ENCODE measurements at regions not wholly inside any gene's neighbourhood (a gene's known extent, or its start where the extent isn't known, plus 50 kb on each side); places are given as distances from the start of the nearest gene placed in this dataset.

DNA sequence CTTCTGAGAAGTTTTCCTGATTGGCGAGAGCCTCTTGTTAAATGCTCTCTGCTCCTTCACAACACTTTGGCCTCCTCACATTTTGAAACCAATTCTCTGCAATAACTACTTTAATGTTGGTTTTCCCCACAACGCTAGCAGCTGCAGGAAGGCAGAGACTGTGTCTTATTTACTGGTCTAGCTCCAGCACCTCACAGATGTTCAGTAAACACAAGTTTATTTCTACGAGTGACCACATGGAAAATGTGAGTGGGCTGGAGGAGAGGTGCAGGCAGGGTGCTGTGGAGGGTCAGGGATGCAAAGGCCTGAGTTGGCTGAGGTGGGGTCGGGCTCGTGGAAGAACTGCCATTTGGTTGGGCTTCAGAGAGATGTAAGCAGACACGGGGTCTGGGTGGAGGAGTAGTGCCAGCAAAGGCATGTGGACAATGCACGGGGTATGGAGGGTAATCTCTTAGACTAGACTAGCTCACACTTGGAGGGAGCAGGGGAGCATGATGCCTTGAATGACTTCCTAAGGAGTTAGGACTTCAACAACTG, 117.4 kb upstream of the RTL1 start:
- Histone ChIP-seq H3K27ac (ENCODE audit: insufficient read depth, low read depth, low read length) (no peak overlapping the region), H3K27me3 (ENCODE audit: control insufficient read depth in 2 of 2, insufficient read depth in 2 of 2, low read length in 2 of 2) (no peaks in the 10 kb centered on the region), H3K4me1 (ENCODE audit: control insufficient read depth, extremely low read depth, insufficient read depth, low read length) (no peaks in the 10 kb centered on the region), H3K36me3 (ENCODE audit: control insufficient read depth in 2 of 2, extremely low read depth in 1 of 2, insufficient read depth in 2 of 2, low read length in 2 of 2) (peaks cover 5 to 17% of the 10 kb centered on the region in 2 experiments), H3K4me3 (replicated peaks in 1 of 3; ENCODE audit: insufficient read depth in 1 of 3, low read depth in 1 of 3, low read length in 3 of 3) (no peak overlapping the region), H3K9me1 (replicated peaks; ENCODE audit: control insufficient read depth, extremely low read depth, insufficient read depth, low read length) (no peaks in the 10 kb centered on the region), H3K9ac (replicated peaks; ENCODE audit: extremely low read depth, insufficient read depth, low read length) (no peak overlapping the region), H3K9me3 (replicated peaks; ENCODE audit: control insufficient read depth, insufficient read depth, low read length) (no peaks in the 10 kb centered on the region), H3K4me2 (ENCODE audit: insufficient read depth, low read length) (no peak overlapping the region), H2AFZ (ENCODE audit: low read depth, low read length) (no peak overlapping the region), H4K20me1 (replicated peaks; ENCODE audit: control insufficient read depth, extremely low read depth, insufficient read depth, low read length) (no peaks in the 10 kb centered on the region), H3K79me2 (ENCODE audit: control insufficient read depth, insufficient read depth, low read length) (no peaks in the 10 kb centered on the region)
- no peak for FAIRE-seq
- dilution Hi-C loops (cut with MboI; ENCODE audit: extremely low pct_ligation_motif_present, low sequenced_read_pairs) (no loop called here), intact Hi-C loops (cut with micrococcal nuclease) (no loop called here)
- CTCF ChIA-PET, result no interaction called here
- BruUV-seq (replicated peaks), result no TSS peak
- POLR2A ChIA-PET, result no interaction called here
- DNase-seq (ENCODE audit: low read depth, low spot score), result no peak
- no peak for TF ChIP-seq JUN (IDR thresholded peaks at IDR 0.05; ENCODE audit: borderline replicate concordance, insufficient read depth, insufficient read length, low read depth)
- TF ChIP-seq GATA2 (IDR thresholded peaks at IDR 0.05; ENCODE audit: insufficient read depth, insufficient read length, low read depth, low read length), result no peak
- TF ChIP-seq, protein P1, sequence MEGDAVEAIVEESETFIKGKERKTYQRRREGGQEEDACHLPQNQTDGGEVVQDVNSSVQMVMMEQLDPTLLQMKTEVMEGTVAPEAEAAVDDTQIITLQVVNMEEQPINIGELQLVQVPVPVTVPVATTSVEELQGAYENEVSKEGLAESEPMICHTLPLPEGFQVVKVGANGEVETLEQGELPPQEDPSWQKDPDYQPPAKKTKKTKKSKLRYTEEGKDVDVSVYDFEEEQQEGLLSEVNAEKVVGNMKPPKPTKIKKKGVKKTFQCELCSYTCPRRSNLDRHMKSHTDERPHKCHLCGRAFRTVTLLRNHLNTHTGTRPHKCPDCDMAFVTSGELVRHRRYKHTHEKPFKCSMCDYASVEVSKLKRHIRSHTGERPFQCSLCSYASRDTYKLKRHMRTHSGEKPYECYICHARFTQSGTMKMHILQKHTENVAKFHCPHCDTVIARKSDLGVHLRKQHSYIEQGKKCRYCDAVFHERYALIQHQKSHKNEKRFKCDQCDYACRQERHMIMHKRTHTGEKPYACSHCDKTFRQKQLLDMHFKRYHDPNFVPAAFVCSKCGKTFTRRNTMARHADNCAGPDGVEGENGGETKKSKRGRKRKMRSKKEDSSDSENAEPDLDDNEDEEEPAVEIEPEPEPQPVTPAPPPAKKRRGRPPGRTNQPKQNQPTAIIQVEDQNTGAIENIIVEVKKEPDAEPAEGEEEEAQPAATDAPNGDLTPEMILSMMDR (IDR thresholded peaks at IDR 0.05; ENCODE audit: extremely low read depth in 1 of 2, insufficient read depth in 1 of 2, low read depth in 1 of 2, low read length in 2 of 2), result no peak
- no peak for TF ChIP-seq POLR2A (IDR thresholded peaks at IDR 0.05; ENCODE audit: low read depth, low read length)
- no peak for TF ChIP-seq EZH2 (IDR thresholded peaks at IDR 0.05; ENCODE audit: borderline replicate concordance, low read depth, low read length, severe bottlenecking)
- no peak for TF ChIP-seq POLR2AphosphoS5 (IDR thresholded peaks at IDR 0.05; ENCODE audit: insufficient read depth, low read depth, low read length)

DNA sequence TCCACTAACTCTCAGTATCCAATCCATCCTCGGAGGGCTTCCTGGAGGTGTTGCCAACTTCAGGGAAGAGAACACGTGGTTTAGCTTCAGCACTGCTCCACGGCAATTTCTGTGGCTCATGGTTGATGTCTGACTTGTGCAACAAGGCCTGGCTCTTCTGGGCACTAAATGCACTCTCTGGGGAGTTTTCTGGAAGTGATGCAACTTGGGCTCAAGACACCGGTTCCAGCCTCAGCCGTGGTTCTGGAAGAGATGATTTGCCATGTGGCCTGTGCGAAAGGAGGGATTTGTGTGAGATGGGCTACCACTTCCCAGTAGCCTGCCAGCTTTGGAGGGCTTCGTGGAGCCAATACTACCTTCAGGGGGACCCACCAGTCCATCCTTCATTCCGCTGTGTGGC, 118.6 kb upstream of the RTL1 start:
- no peak for TF ChIP-seq POLR2AphosphoS5 (IDR thresholded peaks at IDR 0.05; ENCODE audit: insufficient read depth, low read depth, low read length)
- TF ChIP-seq POLR2A (IDR thresholded peaks at IDR 0.05; ENCODE audit: low read depth, low read length), result no peak
- no peak for TF ChIP-seq EZH2 (IDR thresholded peaks at IDR 0.05; ENCODE audit: borderline replicate concordance, low read depth, low read length, severe bottlenecking)
- TF ChIP-seq, protein P1 (IDR thresholded peaks at IDR 0.05; ENCODE audit: extremely low read depth in 1 of 2, insufficient read depth in 1 of 2, low read depth in 1 of 2, low read length in 2 of 2), result no peak
- no peak for TF ChIP-seq MYC (IDR thresholded peaks at IDR 0.05; ENCODE audit: low read depth, low read length)
- TF ChIP-seq JUN (IDR thresholded peaks at IDR 0.05; ENCODE audit: borderline replicate concordance, insufficient read depth, insufficient read length, low read depth), result no peak
- TF ChIP-seq GATA2 (IDR thresholded peaks at IDR 0.05; ENCODE audit: insufficient read depth, insufficient read length, low read depth, low read length), result no peak
- TF ChIP-seq, protein P2, sequence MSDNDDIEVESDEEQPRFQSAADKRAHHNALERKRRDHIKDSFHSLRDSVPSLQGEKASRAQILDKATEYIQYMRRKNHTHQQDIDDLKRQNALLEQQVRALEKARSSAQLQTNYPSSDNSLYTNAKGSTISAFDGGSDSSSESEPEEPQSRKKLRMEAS (IDR thresholded peaks at IDR 0.05; ENCODE audit: insufficient read depth, insufficient read length), result no peak
- no peak for TF ChIP-seq FOS (IDR thresholded peaks at IDR 0.05; ENCODE audit: borderline replicate concordance, insufficient read depth, low read length)
- Histone ChIP-seq H3K36me3 (ENCODE audit: control insufficient read depth in 2 of 2, extremely low read depth in 1 of 2, insufficient read depth in 2 of 2, low read length in 2 of 2) (peaks cover 5 to 18% of the 10 kb centered on the region in 2 experiments), H4K20me1 (replicated peaks; ENCODE audit: control insufficient read depth, extremely low read depth, insufficient read depth, low read length) (no peaks in the 10 kb centered on the region), H3K27ac (ENCODE audit: insufficient read depth, low read depth, low read length) (no peak overlapping the region), H3K9ac (replicated peaks; ENCODE audit: extremely low read depth, insufficient read depth, low read length) (no peak overlapping the region), H3K9me1 (replicated peaks; ENCODE audit: control insufficient read depth, extremely low read depth, insufficient read depth, low read length) (no peaks in the 10 kb centered on the region), H3K9me3 (replicated peaks; ENCODE audit: control insufficient read depth, insufficient read depth, low read length) (no peaks in the 10 kb centered on the region), H3K4me2 (ENCODE audit: insufficient read depth, low read length) (no peak overlapping the region), H3K79me2 (ENCODE audit: control insufficient read depth, insufficient read depth, low read length) (no peaks in the 10 kb centered on the region), H3K4me3 (replicated peaks in 1 of 3; ENCODE audit: insufficient read depth in 1 of 3, low read depth in 1 of 3, low read length in 3 of 3) (no peak overlapping the region), H3K27me3 (ENCODE audit: control insufficient read depth in 2 of 2, insufficient read depth in 2 of 2, low read length in 2 of 2) (no peaks in the 10 kb centered on the region), H3K4me1 (ENCODE audit: control insufficient read depth, extremely low read depth, insufficient read depth, low read length) (no peaks in the 10 kb centered on the region), H2AFZ (ENCODE audit: low read depth, low read length) (no peak overlapping the region)
- no peak for DNase-seq (ENCODE audit: low read depth, low spot score)
- ChIA-PET CTCF (no interaction called here), POLR2A (no interaction called here)
- FAIRE-seq, result no peak
- dilution Hi-C loops (cut with MboI; ENCODE audit: extremely low pct_ligation_motif_present, low sequenced_read_pairs) (no loop called here), intact Hi-C loops (cut with micrococcal nuclease) (no loop called here)
- BruUV-seq (replicated peaks), result no TSS peak

Data from endothelial cell of umbilical vein (primary cell).